ENCODE measurements at regions not wholly inside any gene's neighbourhood (a gene's known extent, or its start where the extent isn't known, plus 50 kb on each side); places are given as distances from the start of the nearest gene placed in this dataset.

DNA sequence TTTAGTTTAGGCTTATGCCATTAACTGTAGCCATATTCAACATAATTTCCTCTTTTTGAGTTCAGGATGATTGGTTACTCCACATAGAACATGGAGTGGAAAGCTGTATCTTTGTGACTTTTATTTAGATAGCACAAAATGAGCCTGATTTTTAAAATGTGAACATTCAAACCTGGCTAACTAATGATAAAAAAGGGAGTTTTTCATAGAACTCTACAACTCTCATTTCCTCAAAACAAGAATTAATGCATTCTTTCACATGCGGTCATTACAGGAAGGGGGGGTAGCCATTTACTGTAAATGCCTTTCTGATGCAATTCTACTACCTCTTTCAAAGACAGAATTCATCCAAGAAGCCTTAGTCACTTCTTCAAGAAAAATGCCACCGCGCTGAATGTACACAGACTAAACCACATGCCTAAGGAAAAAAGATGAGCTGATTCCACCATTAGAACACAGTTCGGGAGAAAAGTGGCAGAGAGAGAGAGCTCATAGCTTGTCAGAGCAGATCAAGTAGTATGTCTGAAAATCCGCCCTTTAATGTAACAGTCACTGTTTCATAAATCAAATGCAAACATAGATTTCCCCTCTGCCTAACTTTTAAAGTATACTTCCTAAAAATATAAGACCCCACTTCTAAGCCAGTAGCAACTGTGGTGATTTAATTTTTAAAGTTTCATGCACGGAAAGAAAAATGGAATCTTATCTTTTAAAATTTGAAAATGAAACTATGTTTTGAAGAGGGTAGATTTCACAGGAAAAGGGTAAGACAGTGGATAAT, 226.4 kb upstream of the KLF14 start:
- DNase-seq (ENCODE audit: low spot score) = no peak
- Mint-ChIP-seq H3K27me3 (ENCODE audit: low read depth) (no peaks in the 10 kb centered on the region), H3K4me3 (no peak overlapping the region), H3K4me1 (no peaks in the 10 kb centered on the region; the same call in none of the 2 replicates), H3K36me3 (peaks cover 22% of the 10 kb centered on the region), H3K27ac (peak overlapping the region; percentile 54; the same call in 1 of the 2 replicates), H3K9me3 (peaks cover 16% of the 10 kb centered on the region)
- ATAC-seq = no peak
- POLR2A ChIA-PET = no interaction called here
- TF ChIP-seq TEAD4 (CRISPR knock-in tag; IDR thresholded peaks at IDR 0.05) = no peak
- TF ChIP-seq GABPB1 (CRISPR knock-in tag; IDR thresholded peaks at IDR 0.05) = peak; percentile 69
- no peak for TF ChIP-seq ZNF423 (CRISPR knock-in tag; IDR thresholded peaks at IDR 0.05)
- TF ChIP-seq CBFB (CRISPR knock-in tag; IDR thresholded peaks at IDR 0.05; ENCODE audit: low read depth) = no peak
- CTCF ChIA-PET = interaction anchor here (0.6 to 2.1 kb wide), 10 partner anchors 8 to 387 kb away, joined by 3 to 8 read pairs (median 3); no protein-coding TSS in a partner anchor

GRCh38 chr7:130961128-130961601, 227.2 kb upstream of the KLF14 start:
- H3K4me1 Mint-ChIP-seq = no peaks in the 10 kb centered on the region; the same call in 1 of the 2 replicates
- H3K4me3 Mint-ChIP-seq = no peak overlapping the region
- ChIA-PET CTCF (interaction anchor here (0.9 to 2.1 kb wide), 6 partner anchors 9 to 386 kb away, joined by 3 to 8 read pairs (median 3); no protein-coding TSS in a partner anchor), POLR2A (no interaction called here)
- no peaks in the 10 kb centered on the region for H3K27me3 Mint-ChIP-seq (ENCODE audit: low read depth)
- ATAC-seq (no peak), DNase-seq (ENCODE audit: low spot score) (no peak)
- H3K27ac Mint-ChIP-seq = peak overlapping the region; percentile 52; the same call in 1 of the 2 replicates
- peaks cover 22% of the 10 kb centered on the region for H3K36me3 Mint-ChIP-seq
- peaks cover 16% of the 10 kb centered on the region for H3K9me3 Mint-ChIP-seq
- TF ChIP-seq MYBL2 (CRISPR knock-in tag; IDR thresholded peaks at IDR 0.05) (no peak), KAT7 (CRISPR knock-in tag; IDR thresholded peaks at IDR 0.05; ENCODE audit: borderline replicate concordance) (no peak), ZNF263 (CRISPR knock-in tag; IDR thresholded peaks at IDR 0.05; ENCODE audit: low read depth) (no peak), ATF1 (CRISPR knock-in tag; IDR thresholded peaks at IDR 0.05) (no peak), FOXP4 (CRISPR knock-in tag; IDR thresholded peaks at IDR 0.05) (no peak), CREB1 (CRISPR knock-in tag; IDR thresholded peaks at IDR 0.05) (no peak), ATF6 (CRISPR knock-in tag; IDR thresholded peaks at IDR 0.05) (no peak), ZNF423 (CRISPR knock-in tag; IDR thresholded peaks at IDR 0.05) (no peak)
- TF ChIP-seq, protein P1, sequence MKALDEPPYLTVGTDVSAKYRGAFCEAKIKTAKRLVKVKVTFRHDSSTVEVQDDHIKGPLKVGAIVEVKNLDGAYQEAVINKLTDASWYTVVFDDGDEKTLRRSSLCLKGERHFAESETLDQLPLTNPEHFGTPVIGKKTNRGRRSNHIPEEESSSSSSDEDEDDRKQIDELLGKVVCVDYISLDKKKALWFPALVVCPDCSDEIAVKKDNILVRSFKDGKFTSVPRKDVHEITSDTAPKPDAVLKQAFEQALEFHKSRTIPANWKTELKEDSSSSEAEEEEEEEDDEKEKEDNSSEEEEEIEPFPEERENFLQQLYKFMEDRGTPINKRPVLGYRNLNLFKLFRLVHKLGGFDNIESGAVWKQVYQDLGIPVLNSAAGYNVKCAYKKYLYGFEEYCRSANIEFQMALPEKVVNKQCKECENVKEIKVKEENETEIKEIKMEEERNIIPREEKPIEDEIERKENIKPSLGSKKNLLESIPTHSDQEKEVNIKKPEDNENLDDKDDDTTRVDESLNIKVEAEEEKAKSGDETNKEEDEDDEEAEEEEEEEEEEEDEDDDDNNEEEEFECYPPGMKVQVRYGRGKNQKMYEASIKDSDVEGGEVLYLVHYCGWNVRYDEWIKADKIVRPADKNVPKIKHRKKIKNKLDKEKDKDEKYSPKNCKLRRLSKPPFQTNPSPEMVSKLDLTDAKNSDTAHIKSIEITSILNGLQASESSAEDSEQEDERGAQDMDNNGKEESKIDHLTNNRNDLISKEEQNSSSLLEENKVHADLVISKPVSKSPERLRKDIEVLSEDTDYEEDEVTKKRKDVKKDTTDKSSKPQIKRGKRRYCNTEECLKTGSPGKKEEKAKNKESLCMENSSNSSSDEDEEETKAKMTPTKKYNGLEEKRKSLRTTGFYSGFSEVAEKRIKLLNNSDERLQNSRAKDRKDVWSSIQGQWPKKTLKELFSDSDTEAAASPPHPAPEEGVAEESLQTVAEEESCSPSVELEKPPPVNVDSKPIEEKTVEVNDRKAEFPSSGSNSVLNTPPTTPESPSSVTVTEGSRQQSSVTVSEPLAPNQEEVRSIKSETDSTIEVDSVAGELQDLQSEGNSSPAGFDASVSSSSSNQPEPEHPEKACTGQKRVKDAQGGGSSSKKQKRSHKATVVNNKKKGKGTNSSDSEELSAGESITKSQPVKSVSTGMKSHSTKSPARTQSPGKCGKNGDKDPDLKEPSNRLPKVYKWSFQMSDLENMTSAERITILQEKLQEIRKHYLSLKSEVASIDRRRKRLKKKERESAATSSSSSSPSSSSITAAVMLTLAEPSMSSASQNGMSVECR (CRISPR knock-in tag; IDR thresholded peaks at IDR 0.05; ENCODE audit: borderline replicate concordance) = no peak
- TF ChIP-seq, protein P2, sequence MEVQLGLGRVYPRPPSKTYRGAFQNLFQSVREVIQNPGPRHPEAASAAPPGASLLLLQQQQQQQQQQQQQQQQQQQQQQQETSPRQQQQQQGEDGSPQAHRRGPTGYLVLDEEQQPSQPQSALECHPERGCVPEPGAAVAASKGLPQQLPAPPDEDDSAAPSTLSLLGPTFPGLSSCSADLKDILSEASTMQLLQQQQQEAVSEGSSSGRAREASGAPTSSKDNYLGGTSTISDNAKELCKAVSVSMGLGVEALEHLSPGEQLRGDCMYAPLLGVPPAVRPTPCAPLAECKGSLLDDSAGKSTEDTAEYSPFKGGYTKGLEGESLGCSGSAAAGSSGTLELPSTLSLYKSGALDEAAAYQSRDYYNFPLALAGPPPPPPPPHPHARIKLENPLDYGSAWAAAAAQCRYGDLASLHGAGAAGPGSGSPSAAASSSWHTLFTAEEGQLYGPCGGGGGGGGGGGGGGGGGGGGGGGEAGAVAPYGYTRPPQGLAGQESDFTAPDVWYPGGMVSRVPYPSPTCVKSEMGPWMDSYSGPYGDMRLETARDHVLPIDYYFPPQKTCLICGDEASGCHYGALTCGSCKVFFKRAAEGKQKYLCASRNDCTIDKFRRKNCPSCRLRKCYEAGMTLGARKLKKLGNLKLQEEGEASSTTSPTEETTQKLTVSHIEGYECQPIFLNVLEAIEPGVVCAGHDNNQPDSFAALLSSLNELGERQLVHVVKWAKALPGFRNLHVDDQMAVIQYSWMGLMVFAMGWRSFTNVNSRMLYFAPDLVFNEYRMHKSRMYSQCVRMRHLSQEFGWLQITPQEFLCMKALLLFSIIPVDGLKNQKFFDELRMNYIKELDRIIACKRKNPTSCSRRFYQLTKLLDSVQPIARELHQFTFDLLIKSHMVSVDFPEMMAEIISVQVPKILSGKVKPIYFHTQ (CRISPR knock-in tag; IDR thresholded peaks at IDR 0.05) = no peak
- TF ChIP-seq, protein P3, sequence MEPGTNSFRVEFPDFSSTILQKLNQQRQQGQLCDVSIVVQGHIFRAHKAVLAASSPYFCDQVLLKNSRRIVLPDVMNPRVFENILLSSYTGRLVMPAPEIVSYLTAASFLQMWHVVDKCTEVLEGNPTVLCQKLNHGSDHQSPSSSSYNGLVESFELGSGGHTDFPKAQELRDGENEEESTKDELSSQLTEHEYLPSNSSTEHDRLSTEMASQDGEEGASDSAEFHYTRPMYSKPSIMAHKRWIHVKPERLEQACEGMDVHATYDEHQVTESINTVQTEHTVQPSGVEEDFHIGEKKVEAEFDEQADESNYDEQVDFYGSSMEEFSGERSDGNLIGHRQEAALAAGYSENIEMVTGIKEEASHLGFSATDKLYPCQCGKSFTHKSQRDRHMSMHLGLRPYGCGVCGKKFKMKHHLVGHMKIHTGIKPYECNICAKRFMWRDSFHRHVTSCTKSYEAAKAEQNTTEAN (CRISPR knock-in tag; IDR thresholded peaks at IDR 0.05) = no peak
- TF ChIP-seq, protein P4, sequence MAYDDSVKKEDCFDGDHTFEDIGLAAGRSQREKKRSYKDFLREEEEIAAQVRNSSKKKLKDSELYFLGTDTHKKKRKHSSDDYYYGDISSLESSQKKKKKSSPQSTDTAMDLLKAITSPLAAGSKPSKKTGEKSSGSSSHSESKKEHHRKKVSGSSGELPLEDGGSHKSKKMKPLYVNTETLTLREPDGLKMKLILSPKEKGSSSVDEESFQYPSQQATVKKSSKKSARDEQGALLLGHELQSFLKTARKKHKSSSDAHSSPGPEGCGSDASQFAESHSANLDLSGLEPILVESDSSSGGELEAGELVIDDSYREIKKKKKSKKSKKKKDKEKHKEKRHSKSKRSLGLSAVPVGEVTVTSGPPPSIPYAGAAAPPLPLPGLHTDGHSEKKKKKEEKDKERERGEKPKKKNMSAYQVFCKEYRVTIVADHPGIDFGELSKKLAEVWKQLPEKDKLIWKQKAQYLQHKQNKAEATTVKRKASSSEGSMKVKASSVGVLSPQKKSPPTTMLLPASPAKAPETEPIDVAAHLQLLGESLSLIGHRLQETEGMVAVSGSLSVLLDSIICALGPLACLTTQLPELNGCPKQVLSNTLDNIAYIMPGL (CRISPR knock-in tag; IDR thresholded peaks at IDR 0.05) = no peak

All from WTC11 (cell line).